ENCODE measurements at regions not wholly inside any gene's neighbourhood (a gene's known extent, or its start where the extent isn't known, plus 50 kb on each side); places are given as distances from the start of the nearest gene placed in this dataset.

DNA sequence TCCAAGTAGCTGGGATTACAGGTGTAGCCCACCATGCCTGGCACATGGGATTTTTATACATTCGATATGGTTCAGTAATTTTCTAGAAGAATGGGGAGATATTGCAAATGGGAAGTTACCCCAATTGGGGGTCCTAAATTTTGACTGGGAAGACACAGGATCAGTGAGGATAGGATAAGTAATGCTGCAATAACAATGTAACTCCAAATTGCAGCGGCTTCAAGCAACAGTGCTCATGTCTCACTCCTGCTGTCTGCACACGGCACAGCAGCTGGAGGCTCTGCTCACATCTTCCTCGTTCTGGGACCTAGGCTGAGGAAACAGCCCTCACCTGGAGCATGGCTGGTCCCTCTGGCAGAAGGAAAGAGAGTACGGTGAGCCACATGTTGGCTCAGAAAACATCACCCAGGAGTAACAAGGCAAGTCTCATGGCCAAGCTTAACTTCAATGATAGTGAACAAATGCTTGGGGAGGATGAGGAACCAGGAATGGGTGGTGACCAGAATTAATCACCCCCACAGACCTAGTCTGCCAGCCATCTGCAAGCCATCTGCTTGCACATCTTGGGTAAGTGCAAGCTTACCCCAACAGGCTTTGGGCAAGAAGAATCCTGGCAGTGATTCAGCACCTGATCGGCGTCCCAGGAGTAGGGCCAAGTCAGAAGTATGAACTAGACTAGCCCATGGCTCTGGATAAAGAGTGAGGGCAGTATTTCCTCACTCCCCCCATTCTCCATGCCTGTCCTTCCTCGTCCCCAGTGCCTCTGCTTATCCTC is 229.2 kb downstream of the COPRS start:
- no TSS peak for BruUV-seq (replicated peaks)
- FAIRE-seq (no peak), DNase-seq (ENCODE audit: extremely low read depth in 1 of 4, low spot score in 3 of 4) (no peak), ATAC-seq (no peak)
- Histone ChIP-seq H3K4me3 (no peak overlapping the region), H3K27ac (ENCODE audit: extremely low read depth, low read depth, low read length) (no peak overlapping the region), H3K9me1 (ENCODE audit: control insufficient read depth, insufficient read depth, low read length) (no peaks in the 10 kb centered on the region), H2AFZ (ENCODE audit: low read depth, low read length) (no peak overlapping the region), H3K4me1 (replicated peaks in 1 of 2; ENCODE audit: control insufficient read depth in 2 of 2, insufficient read depth in 2 of 2, low read length in 2 of 2) (no peaks in the 10 kb centered on the region), H3K27me3 (ENCODE audit: control insufficient read depth in 2 of 2, insufficient read depth in 2 of 2, low read length in 2 of 2) (0 out of 5 replicates have a peak, but pooled peaks cover 0 to 5% of the 10 kb centered on the region in 2 experiments), H3K4me2 (ENCODE audit: insufficient read depth, low read length) (no peak overlapping the region), H3K79me2 (ENCODE audit: control insufficient read depth, insufficient read depth, low read length) (no peaks in the 10 kb centered on the region), H3K9ac (ENCODE audit: insufficient read depth in 1 of 2, low read depth in 2 of 2, low read length in 2 of 2) (no peak overlapping the region), H4K20me1 (replicated peaks; ENCODE audit: control insufficient read depth, insufficient read depth, low read length) (no peaks in the 10 kb centered on the region), H3K9me3 (replicated peaks; ENCODE audit: control insufficient read depth, insufficient read depth, low read depth, low read length) (no peaks in the 10 kb centered on the region), H3K36me3 (ENCODE audit: control insufficient read depth, insufficient read depth, low read length) (no peaks in the 10 kb centered on the region)
- in situ Hi-C loops (cut with MboI) = no loop called here
- intact Hi-C loops (cut with micrococcal nuclease) = no loop called here
- TF ChIP-seq POLR2AphosphoS5 (IDR thresholded peaks at IDR 0.05; ENCODE audit: control insufficient read depth, insufficient read depth, low read depth, low read length) = no peak
- no peak for TF ChIP-seq PHB2 (IDR thresholded peaks at IDR 0.05; ENCODE audit: low read depth)
- no peak for TF ChIP-seq KDM1A (IDR thresholded peaks at IDR 0.05)
- TF ChIP-seq CSDE1 (IDR thresholded peaks at IDR 0.05) = no peak
- no peak for TF ChIP-seq SMC3 (conservative IDR thresholded peaks at IDR 0.05; ENCODE audit: insufficient read depth, low read depth, low read length)
- TF ChIP-seq FOXM1 (IDR thresholded peaks at IDR 0.05; ENCODE audit: low read depth) = no peak
- TF ChIP-seq FOXM1 (CRISPR knock-in tag; IDR thresholded peaks at IDR 0.05; ENCODE audit: low read depth) = no peak
- no peak for TF ChIP-seq RNF2 (IDR thresholded peaks at IDR 0.05)
- TF ChIP-seq ZNF589 (CRISPR knock-in tag; IDR thresholded peaks at IDR 0.05; ENCODE audit: low read depth) = no peak
- TF ChIP-seq, protein P1, sequence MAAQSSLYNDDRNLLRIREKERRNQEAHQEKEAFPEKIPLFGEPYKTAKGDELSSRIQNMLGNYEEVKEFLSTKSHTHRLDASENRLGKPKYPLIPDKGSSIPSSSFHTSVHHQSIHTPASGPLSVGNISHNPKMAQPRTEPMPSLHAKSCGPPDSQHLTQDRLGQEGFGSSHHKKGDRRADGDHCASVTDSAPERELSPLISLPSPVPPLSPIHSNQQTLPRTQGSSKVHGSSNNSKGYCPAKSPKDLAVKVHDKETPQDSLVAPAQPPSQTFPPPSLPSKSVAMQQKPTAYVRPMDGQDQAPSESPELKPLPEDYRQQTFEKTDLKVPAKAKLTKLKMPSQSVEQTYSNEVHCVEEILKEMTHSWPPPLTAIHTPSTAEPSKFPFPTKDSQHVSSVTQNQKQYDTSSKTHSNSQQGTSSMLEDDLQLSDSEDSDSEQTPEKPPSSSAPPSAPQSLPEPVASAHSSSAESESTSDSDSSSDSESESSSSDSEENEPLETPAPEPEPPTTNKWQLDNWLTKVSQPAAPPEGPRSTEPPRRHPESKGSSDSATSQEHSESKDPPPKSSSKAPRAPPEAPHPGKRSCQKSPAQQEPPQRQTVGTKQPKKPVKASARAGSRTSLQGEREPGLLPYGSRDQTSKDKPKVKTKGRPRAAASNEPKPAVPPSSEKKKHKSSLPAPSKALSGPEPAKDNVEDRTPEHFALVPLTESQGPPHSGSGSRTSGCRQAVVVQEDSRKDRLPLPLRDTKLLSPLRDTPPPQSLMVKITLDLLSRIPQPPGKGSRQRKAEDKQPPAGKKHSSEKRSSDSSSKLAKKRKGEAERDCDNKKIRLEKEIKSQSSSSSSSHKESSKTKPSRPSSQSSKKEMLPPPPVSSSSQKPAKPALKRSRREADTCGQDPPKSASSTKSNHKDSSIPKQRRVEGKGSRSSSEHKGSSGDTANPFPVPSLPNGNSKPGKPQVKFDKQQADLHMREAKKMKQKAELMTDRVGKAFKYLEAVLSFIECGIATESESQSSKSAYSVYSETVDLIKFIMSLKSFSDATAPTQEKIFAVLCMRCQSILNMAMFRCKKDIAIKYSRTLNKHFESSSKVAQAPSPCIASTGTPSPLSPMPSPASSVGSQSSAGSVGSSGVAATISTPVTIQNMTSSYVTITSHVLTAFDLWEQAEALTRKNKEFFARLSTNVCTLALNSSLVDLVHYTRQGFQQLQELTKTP (IDR thresholded peaks at IDR 0.05; ENCODE audit: low read depth in 1 of 2, partially characterized antibody in 2 of 2) = no peak
- TF ChIP-seq BDP1 (IDR thresholded peaks at IDR 0.05; ENCODE audit: insufficient read depth, insufficient read length) = no peak
- WGBS (ENCODE audit: insufficient coverage, low coverage, missing lambda C conversion rate) = 3% methylated on average over 8 of the region's 8 CpGs
- ChIA-PET CTCF (ENCODE audit: low intra/inter-chr PET ratio) (no interaction called here), POLR2A (interaction anchor here (0.7 kb wide), 1 partner anchor 195 kb away, joined by 3 read pairs; no protein-coding TSS in a partner anchor)
